GM23338 (cell line): ENCODE measurements at regions not wholly inside any gene's neighbourhood (a gene's known extent, or its start where the extent isn't known, plus 50 kb on each side); places are given as distances from the start of the nearest gene placed in this dataset.

Experiments used
- CREB1 ChIP-seq: fragments of 250-450 bp; sonication (Bioruptor Pico); IDR thresholded peaks from 2 replicates; pipeline ENCODE4 v1.5.0; 2020; ENCODE audit warnings: low read depth, mild to moderate bottlenecking, moderate library complexity
- EZH2 ChIP-seq: fragments of 200-600 bp; sonication (generic); IDR thresholded peaks from one replicate; pipeline ENCODE4 v1.8.0; 2017; ENCODE audit warnings: antibody characterized with exemption, mild to moderate bottlenecking, low read depth; ENCODE audit not compliant: unreplicated experiment
- EZH2phosphoT487 ChIP-seq: fragments of 200-600 bp; sonication (generic); IDR thresholded peaks from one replicate; pipeline ENCODE4 v1.8.1; 2018; ENCODE audit warnings: antibody characterized with exemption; ENCODE audit not compliant: unreplicated experiment
- JUNB ChIP-seq: IDR thresholded peaks from one replicate; pipeline ENCODE4 v1.6.1; 2016; ENCODE audit warnings: antibody characterized with exemption; ENCODE audit not compliant: unreplicated experiment
- NANOG ChIP-seq: IDR thresholded peaks from 2 replicates; pipeline ENCODE4 v1.6.1; 2016; ENCODE audit warnings: antibody characterized with exemption, borderline replicate concordance
- POLR2AphosphoS5 ChIP-seq: IDR thresholded peaks from 2 replicates; pipeline ENCODE4 v1.6.1; 2016; ENCODE audit warnings: antibody characterized with exemption, low read depth
- STAT1 ChIP-seq: IDR thresholded peaks from one replicate; pipeline ENCODE4 v1.6.1; 2016; ENCODE audit warnings: antibody characterized with exemption; ENCODE audit not compliant: unreplicated experiment
- ZNF114 ChIP-seq: fragments of 250-450 bp; sonication (Bioruptor Pico); IDR thresholded peaks from 2 replicates; pipeline ENCODE4 v1.5.0; 2020; ENCODE audit warnings: mild to moderate bottlenecking, moderate library complexity
- ZNF331 ChIP-seq: fragments of 250-450 bp; sonication (Bioruptor Pico); IDR thresholded peaks from 2 replicates; pipeline ENCODE4 v1.5.0; 2020; ENCODE audit warnings: low read depth, mild to moderate bottlenecking, moderate library complexity
- ZNF462 ChIP-seq: fragments of 250-450 bp; sonication (Bioruptor Pico); IDR thresholded peaks from 2 replicates; pipeline ENCODE4 v1.5.0; 2020; ENCODE audit warnings: mild to moderate bottlenecking, moderate library complexity
- TF ChIP-seq, protein P1 (sequence below), 2 experiments: fragments of 200-600 bp in 1 of 2; sonication (generic) in 1 of 2; conservative IDR thresholded peaks; 2 replicates each; pipeline versions ENCODE4 v1.5.1 to v1.6.1; 2016 to 2017; ENCODE audit warnings: antibody characterized with exemption in 2 of 2, low read depth in 2 of 2, mild to moderate bottlenecking in 2 of 2, moderate library complexity in 1 of 2
- TF ChIP-seq, protein P2 (sequence below): IDR thresholded peaks from one replicate; pipeline ENCODE4 v1.6.1; 2018; ENCODE audit warnings: antibody characterized with exemption; ENCODE audit not compliant: unreplicated experiment
- TF ChIP-seq, protein P3 (sequence below): IDR thresholded peaks from 2 replicates; pipeline ENCODE4 v1.6.1; 2016; ENCODE audit warnings: antibody characterized with exemption

DNA sequence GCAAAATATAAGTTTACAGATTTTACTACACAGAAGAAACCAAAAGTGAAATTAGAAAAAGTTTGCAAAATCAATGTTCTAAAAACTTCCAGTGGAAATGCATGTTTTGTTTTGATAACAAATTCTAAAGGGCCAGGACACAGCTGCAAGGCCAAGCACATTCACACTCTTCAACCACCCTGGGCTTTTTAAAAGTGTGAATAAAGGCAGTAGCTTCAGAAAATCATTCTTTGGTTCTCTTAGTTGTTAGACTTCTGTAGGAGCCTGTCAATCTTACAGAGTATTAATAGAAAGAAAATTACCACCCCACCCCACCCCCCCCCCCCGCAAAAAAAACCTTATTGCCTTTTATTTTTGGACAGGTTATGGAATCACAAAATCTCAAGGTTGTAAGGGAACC is 105.2 kb upstream of the EGLN3 start:
- TF ChIP-seq, protein P1, sequence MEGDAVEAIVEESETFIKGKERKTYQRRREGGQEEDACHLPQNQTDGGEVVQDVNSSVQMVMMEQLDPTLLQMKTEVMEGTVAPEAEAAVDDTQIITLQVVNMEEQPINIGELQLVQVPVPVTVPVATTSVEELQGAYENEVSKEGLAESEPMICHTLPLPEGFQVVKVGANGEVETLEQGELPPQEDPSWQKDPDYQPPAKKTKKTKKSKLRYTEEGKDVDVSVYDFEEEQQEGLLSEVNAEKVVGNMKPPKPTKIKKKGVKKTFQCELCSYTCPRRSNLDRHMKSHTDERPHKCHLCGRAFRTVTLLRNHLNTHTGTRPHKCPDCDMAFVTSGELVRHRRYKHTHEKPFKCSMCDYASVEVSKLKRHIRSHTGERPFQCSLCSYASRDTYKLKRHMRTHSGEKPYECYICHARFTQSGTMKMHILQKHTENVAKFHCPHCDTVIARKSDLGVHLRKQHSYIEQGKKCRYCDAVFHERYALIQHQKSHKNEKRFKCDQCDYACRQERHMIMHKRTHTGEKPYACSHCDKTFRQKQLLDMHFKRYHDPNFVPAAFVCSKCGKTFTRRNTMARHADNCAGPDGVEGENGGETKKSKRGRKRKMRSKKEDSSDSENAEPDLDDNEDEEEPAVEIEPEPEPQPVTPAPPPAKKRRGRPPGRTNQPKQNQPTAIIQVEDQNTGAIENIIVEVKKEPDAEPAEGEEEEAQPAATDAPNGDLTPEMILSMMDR (conservative IDR thresholded peaks at IDR 0.05; ENCODE audit: low read depth in 2 of 2), result no peak
- TF ChIP-seq EZH2, result no peak
- TF ChIP-seq, protein P2, sequence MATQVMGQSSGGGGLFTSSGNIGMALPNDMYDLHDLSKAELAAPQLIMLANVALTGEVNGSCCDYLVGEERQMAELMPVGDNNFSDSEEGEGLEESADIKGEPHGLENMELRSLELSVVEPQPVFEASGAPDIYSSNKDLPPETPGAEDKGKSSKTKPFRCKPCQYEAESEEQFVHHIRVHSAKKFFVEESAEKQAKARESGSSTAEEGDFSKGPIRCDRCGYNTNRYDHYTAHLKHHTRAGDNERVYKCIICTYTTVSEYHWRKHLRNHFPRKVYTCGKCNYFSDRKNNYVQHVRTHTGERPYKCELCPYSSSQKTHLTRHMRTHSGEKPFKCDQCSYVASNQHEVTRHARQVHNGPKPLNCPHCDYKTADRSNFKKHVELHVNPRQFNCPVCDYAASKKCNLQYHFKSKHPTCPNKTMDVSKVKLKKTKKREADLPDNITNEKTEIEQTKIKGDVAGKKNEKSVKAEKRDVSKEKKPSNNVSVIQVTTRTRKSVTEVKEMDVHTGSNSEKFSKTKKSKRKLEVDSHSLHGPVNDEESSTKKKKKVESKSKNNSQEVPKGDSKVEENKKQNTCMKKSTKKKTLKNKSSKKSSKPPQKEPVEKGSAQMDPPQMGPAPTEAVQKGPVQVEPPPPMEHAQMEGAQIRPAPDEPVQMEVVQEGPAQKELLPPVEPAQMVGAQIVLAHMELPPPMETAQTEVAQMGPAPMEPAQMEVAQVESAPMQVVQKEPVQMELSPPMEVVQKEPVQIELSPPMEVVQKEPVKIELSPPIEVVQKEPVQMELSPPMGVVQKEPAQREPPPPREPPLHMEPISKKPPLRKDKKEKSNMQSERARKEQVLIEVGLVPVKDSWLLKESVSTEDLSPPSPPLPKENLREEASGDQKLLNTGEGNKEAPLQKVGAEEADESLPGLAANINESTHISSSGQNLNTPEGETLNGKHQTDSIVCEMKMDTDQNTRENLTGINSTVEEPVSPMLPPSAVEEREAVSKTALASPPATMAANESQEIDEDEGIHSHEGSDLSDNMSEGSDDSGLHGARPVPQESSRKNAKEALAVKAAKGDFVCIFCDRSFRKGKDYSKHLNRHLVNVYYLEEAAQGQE, result no peak
- TF ChIP-seq POLR2AphosphoS5, result no peak
- TF ChIP-seq CREB1 (CRISPR knock-in tag), result no peak
- no peak for TF ChIP-seq ZNF114 (CRISPR knock-in tag)
- TF ChIP-seq EZH2phosphoT487, result no peak
- no peak for TF ChIP-seq ZNF462 (CRISPR knock-in tag)
- no peak for TF ChIP-seq JUNB
- TF ChIP-seq, protein P3, sequence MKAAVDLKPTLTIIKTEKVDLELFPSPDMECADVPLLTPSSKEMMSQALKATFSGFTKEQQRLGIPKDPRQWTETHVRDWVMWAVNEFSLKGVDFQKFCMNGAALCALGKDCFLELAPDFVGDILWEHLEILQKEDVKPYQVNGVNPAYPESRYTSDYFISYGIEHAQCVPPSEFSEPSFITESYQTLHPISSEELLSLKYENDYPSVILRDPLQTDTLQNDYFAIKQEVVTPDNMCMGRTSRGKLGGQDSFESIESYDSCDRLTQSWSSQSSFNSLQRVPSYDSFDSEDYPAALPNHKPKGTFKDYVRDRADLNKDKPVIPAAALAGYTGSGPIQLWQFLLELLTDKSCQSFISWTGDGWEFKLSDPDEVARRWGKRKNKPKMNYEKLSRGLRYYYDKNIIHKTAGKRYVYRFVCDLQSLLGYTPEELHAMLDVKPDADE, result no peak
- no peak for TF ChIP-seq NANOG
- no peak for TF ChIP-seq STAT1
- TF ChIP-seq ZNF331 (CRISPR knock-in tag), result no peak
